GM12874 (cell line): ENCODE measurements at regions not wholly inside any gene's neighbourhood (a gene's known extent, or its start where the extent isn't known, plus 50 kb on each side); places are given as distances from the start of the nearest gene placed in this dataset.

Experiments used
- TF ChIP-seq, protein P1 (sequence below): IDR thresholded peaks from 2 replicates; pipeline ENCODE4 v1.5.1; 2011; ENCODE audit warnings: low read depth, mild to moderate bottlenecking, control low read depth, low read length, moderate library complexity; ENCODE audit not compliant: insufficient read depth

DNA sequence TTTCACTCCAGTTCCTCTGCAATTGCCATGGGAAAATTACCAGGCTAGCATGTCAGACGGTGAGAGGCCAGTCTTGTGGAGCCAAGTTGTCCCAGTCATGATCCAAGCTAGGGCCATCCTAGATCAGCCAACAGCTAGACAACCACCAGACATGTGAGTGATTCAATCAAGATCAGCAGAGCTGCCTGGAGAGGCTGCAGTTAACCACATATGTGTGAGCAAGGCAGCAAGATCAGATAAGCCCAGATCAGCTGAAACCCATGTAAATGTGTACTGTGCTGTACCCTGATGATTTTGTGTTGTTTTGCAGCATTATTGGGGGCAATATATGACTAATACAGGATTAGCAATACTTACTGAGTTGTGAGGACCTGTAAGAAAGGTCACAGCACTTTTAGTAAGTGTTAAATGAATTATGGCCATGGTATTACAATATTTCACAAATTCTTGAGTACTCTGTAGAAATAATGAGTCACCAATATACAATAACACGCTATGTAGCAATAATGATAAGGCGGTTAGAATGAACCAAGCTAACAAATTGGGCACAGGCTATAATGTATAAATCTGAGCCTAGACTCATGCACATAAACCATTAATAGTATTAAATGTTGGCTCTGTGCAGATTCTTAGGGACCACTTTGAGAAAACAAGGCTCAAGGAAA, 91.4 kb downstream of the SUDS3 start:
- TF ChIP-seq, protein P1, sequence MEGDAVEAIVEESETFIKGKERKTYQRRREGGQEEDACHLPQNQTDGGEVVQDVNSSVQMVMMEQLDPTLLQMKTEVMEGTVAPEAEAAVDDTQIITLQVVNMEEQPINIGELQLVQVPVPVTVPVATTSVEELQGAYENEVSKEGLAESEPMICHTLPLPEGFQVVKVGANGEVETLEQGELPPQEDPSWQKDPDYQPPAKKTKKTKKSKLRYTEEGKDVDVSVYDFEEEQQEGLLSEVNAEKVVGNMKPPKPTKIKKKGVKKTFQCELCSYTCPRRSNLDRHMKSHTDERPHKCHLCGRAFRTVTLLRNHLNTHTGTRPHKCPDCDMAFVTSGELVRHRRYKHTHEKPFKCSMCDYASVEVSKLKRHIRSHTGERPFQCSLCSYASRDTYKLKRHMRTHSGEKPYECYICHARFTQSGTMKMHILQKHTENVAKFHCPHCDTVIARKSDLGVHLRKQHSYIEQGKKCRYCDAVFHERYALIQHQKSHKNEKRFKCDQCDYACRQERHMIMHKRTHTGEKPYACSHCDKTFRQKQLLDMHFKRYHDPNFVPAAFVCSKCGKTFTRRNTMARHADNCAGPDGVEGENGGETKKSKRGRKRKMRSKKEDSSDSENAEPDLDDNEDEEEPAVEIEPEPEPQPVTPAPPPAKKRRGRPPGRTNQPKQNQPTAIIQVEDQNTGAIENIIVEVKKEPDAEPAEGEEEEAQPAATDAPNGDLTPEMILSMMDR, result no peak

DNA sequence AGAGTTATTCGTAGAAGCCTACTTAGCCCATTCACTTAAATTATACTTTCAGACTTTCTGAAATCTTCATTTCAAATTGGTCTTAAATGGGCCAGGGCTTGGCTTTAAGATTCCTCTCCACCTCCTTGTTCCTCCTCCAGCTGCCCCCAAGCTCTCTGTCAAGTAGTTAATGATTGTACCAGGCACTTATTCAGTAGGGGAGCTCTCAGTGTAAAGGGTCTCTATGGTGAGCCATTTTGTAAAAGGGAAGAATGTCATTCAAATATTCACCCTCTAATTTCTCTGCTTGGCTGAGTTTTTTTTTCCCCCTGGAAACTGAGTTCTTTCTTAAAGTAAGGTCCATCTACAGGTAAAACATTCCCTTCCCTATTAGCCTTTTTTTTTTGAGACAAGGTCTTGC, 96.6 kb downstream of the SUDS3 start:
- TF ChIP-seq, protein P1, result no peak

DNA sequence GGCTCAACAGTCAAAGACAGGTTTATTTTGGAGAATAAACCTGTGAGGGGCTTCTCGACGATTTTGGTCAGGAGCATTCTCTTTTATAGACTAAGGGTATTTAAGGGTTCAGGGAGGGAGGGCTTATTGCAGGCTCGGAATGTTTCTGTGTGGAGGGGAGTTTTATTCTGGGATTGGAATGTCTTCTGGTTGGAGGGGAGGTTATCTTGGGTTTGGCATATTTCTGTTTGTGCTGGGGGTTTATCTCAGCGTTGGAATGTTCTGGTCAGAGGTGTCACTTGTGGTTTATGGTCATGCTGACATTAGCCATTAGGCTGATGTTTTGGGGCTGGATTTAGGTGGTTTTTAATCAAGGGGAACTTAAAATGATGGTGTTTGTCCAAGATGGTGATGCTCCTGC, 103.9 kb downstream of the SUDS3 start:
- TF ChIP-seq, protein P1, result no peak

DNA sequence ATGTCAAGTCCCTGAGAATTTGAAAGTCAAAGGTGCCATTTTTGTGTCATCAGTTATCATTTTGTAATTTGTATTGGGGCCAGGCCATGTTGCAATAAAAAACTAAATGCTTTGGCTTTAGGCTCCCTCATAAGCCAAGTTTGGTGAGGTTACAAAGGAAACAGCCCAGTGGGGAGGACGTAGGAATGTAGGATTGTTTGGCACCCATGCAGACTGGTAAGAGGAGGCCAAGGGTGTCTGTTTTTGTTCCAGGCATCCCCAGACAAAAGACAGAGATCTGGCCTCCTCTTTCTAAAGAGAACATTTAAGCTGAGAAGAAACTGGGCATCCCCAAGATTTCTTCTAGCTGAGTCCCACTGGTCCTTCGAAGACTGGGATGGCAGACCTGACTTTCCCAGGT, 111.7 kb downstream of the SUDS3 start:
- TF ChIP-seq, protein P1, result no peak

DNA sequence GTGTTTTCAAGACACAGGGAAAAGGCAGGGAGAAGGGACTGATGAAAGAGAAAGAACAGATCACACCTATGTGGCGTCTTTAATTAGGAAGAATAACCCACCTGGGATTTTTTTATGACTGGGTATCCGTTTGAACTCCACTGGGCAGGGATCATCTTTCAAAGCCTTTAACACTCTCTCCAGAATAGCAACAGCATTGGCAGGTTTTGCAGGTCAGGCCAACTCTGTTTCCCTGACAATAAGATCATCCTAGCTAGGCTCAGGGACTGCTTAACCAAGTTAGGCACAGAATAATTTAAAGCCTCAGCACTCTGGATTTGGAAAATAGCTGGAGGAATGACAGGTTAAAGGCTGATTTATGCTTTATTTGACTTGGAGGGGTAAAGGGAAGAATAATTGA, 117.6 kb downstream of the SUDS3 start:
- TF ChIP-seq, protein P1, result no peak

DNA sequence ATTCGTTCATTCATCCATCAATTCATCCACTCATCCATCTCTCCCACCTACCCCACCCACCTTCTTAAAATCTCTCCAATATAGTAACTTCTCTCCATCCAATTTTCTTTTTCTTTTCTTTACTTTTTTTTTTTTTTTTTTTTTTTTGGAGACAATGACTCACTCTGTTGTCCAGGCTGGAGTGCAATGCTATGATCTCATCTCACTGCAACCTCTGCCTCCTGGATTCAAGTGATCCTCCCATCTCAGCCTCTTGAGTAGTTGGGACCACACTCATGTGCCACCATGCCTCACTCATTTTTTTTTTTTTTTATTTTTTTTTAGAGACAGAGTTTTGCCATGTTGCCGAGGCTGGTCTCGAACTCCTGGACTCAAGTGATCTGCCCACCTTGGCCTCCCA, 118.4 kb downstream of the SUDS3 start:
- TF ChIP-seq, protein P1, result no peak

DNA sequence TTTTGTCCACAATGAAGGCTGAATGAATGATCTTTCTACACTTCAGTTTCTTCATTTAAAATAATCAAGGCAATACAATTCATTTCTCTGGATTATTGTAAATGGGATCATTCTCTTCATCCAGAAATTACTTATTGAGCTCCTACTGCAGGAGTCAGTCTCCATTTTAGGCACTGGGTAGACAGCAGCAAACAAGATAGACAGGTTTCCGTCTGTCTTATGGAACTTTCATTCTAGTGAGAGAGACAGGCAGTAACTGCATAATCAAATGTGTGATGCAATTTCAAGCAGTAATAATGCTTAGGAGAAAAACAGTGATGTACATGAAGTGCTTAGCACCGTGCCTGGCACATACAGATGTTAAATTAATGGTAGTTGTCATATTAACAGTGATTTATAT, 118.9 kb downstream of the SUDS3 start:
- TF ChIP-seq, protein P1, result no peak
